ENCODE measurements at regions not wholly inside any gene's neighbourhood (a gene's known extent, or its start where the extent isn't known, plus 50 kb on each side); places are given as distances from the start of the nearest gene placed in this dataset.
"Not testable (repeated sequence)": the region's sequence is repeated elsewhere in the genome, so short reads cannot be mapped to it uniquely, and the experiment has no call there.

- DNase-seq: no peak
Observed at GRCh38 chr3:137121704-137122314, 164.0 kb downstream of the IL20RB start.

- DNase-seq: no peak
Observed at GRCh38 chr3:137131081-137131480, 173.3 kb downstream of the IL20RB start.

- no peak for DNase-seq
Observed at GRCh38 chr3:137134431-137134830, 176.6 kb downstream of the IL20RB start.

GRCh38 chr3:137148406-137148805 lies 190.6 kb downstream of the IL20RB start:
- no peak for DNase-seq

GRCh38 chr3:137148917-137149316 lies 191.1 kb downstream of the IL20RB start:
- DNase-seq: no peak

GRCh38 chr3:137150825-137151224 lies 193.0 kb downstream of the IL20RB start:
- DNase-seq: no peak

- DNase-seq: not testable (repeated sequence)
Observed at GRCh38 chr3:137153046-137153445, 195.3 kb downstream of the IL20RB start.

- DNase-seq: no peak
Observed at GRCh38 chr3:137163241-137163871, 205.6 kb downstream of the IL20RB start.

GRCh38 chr3:137163958-137164357 lies 206.2 kb downstream of the IL20RB start:
- no peak for DNase-seq

GRCh38 chr3:137165117-137165806 lies 207.5 kb downstream of the IL20RB start:
- DNase-seq: no peak

GRCh38 chr3:137171834-137172603 lies 214.2 kb downstream of the IL20RB start:
- DNase-seq: no peak

GRCh38 chr3:137172728-137173127 lies 214.9 kb downstream of the IL20RB start:
- no peak for DNase-seq

- no peak for DNase-seq
Observed at GRCh38 chr3:137174514-137174913, 216.7 kb downstream of the IL20RB start.

GRCh38 chr3:137180220-137180619 lies 222.4 kb downstream of the IL20RB start:
- no peak for DNase-seq

GRCh38 chr3:137191133-137191923 lies 233.5 kb downstream of the IL20RB start:
- DNase-seq: no peak

- no peak for DNase-seq
Observed at GRCh38 chr3:137191951-137192350, 234.2 kb downstream of the IL20RB start.

GRCh38 chr3:137194301-137194700 lies 236.5 kb downstream of the IL20RB start:
- no peak for DNase-seq

GRCh38 chr3:137198374-137198773 lies 240.6 kb downstream of the IL20RB start:
- not testable (repeated sequence) for DNase-seq

GRCh38 chr3:137199678-137200077 lies 241.9 kb downstream of the IL20RB start:
- no peak for DNase-seq

GRCh38 chr3:137201066-137201465 lies 243.3 kb downstream of the IL20RB start:
- DNase-seq: no peak

- DNase-seq: no peak
Observed at GRCh38 chr3:137202941-137203340, 245.2 kb downstream of the IL20RB start.

- no peak for DNase-seq
Observed at GRCh38 chr3:137204409-137204808, 246.6 kb downstream of the IL20RB start.
